AG04450 (cell line): ENCODE measurements at regions not wholly inside any gene's neighbourhood (a gene's known extent, or its start where the extent isn't known, plus 50 kb on each side); places are given as distances from the start of the nearest gene placed in this dataset.

Source experiments
- CTCF ChIA-PET: fragments of 300-600, 350-600 bp; formaldehyde crosslinking; extraction: SDS; loops from one replicate; lab custom pipeline; 2022; ENCODE audit warnings: antibody characterized with exemption, inconsistent platforms; lab: Charles Lee
- POLR2A ChIA-PET: fragments of 350-600 bp; formaldehyde crosslinking; extraction: SDS; loops from one replicate; lab custom pipeline; 2021; ENCODE audit warnings: antibody characterized with exemption, inconsistent platforms; lab: Yijun Ruan, JAX
- DNase-seq: peaks from one replicate; pipeline ENCODE4 v3.0.0-alpha.2; 2011; ENCODE audit warnings: low read depth, low spot score
- H3K27ac ChIP-seq: one replicate; pipeline ENCODE4 v1.5.1; 2012; ENCODE audit warnings: low read depth, low read length, control low read depth
- H3K27me3 ChIP-seq: one replicate; pipeline ENCODE4 v1.6.0; 2012; ENCODE audit warnings: low read length; ENCODE audit not compliant: control insufficient read depth, insufficient read depth
- H3K4me3 ChIP-seq: 2 replicates; pipeline ENCODE4 v1.5.1; 2011; ENCODE audit warnings: mild to moderate bottlenecking, low read depth, low read length, control low read depth
- H3K9me3 ChIP-seq: 2 replicates; pipeline ENCODE4 v1.5.1; 2012; ENCODE audit warnings: low read length; ENCODE audit not compliant: control insufficient read depth, insufficient read depth
- CTCF ChIP-seq: IDR thresholded peaks from 2 replicates; pipeline ENCODE4 v1.5.1; 2011; ENCODE audit warnings: low read depth, low read length, control low read depth, inconsistent platforms

- H3K4me3 ChIP-seq: no peak overlapping the region
- no peak for DNase-seq
- ChIA-PET CTCF (no interaction called here), POLR2A (no interaction called here)
- no peak overlapping the region for H3K27ac ChIP-seq
- no peaks in the 10 kb centered on the region for H3K27me3 ChIP-seq
- TF ChIP-seq CTCF: no peak
- H3K9me3 ChIP-seq: no peaks in the 10 kb centered on the region
These were observed 82.0 kb upstream of the CTNNBL1 start for GRCh38 chr20:37611852-37612251.

- no peak for DNase-seq
- CTCF ChIA-PET: no interaction called here
- POLR2A ChIA-PET: no interaction called here
These were observed 82.5 kb upstream of the CTNNBL1 start for GRCh38 chr20:37611346-37611745.

GRCh38 chr20:37610203-37610798 is 82.6 kb upstream of the BLCAP start:
- no peak overlapping the region for H3K4me3 ChIP-seq
- TF ChIP-seq CTCF: no peak
- DNase-seq: no peak
- ChIA-PET CTCF (no interaction called here), POLR2A (no interaction called here)
- H3K27ac ChIP-seq: no peak overlapping the region
- H3K9me3 ChIP-seq: no peaks in the 10 kb centered on the region
- peaks cover 4% of the 10 kb centered on the region for H3K27me3 ChIP-seq

More at GRCh38 chr20:37611346-37611745, 82.5 kb upstream of the CTNNBL1 start:
- Histone ChIP-seq H3K27ac (no peak overlapping the region), H3K4me3 (no peak overlapping the region), H3K9me3 (no peaks in the 10 kb centered on the region), H3K27me3 (no peaks in the 10 kb centered on the region)
- no peak for TF ChIP-seq CTCF

GRCh38 chr20:37602634-37603033 is 75.0 kb upstream of the BLCAP start:
- CTCF ChIA-PET: no interaction called here
- no peaks in the 10 kb centered on the region; the same call in 1 of the 2 replicates for H3K9me3 ChIP-seq
- POLR2A ChIA-PET: no interaction called here
- no peak for TF ChIP-seq CTCF
- no peak for DNase-seq
- no peak overlapping the region for H3K27ac ChIP-seq
- peaks cover 43% of the 10 kb centered on the region for H3K27me3 ChIP-seq
- H3K4me3 ChIP-seq: no peak overlapping the region

- no peak for DNase-seq
- no peak for TF ChIP-seq CTCF
- Histone ChIP-seq H3K9me3 (no peaks in the 10 kb centered on the region; the same call in 1 of the 2 replicates), H3K4me3 (no peak overlapping the region), H3K27ac (no peak overlapping the region), H3K27me3 (peaks cover 42% of the 10 kb centered on the region)
- ChIA-PET POLR2A (no interaction called here), CTCF (no interaction called here)
These were observed 72.8 kb upstream of the BLCAP start for GRCh38 chr20:37600486-37600885.
